ENCODE measurements at regions not wholly inside any gene's neighbourhood (a gene's known extent, or its start where the extent isn't known, plus 50 kb on each side); places are given as distances from the start of the nearest gene placed in this dataset.

- TF ChIP-seq CTCF (IDR thresholded peaks at IDR 0.05; ENCODE audit: insufficient read depth, low read depth, low read length) (no peak), EZH2 (IDR thresholded peaks at IDR 0.05; ENCODE audit: insufficient read depth, low read length) (no peak)
Measured at GRCh38 chr6:127013865-127014264, 104.6 kb upstream of the RSPO3 start.
